ENCODE measurements at regions not wholly inside any gene's neighbourhood (a gene's known extent, or its start where the extent isn't known, plus 50 kb on each side); places are given as distances from the start of the nearest gene placed in this dataset.

- TF ChIP-seq, protein P1, sequence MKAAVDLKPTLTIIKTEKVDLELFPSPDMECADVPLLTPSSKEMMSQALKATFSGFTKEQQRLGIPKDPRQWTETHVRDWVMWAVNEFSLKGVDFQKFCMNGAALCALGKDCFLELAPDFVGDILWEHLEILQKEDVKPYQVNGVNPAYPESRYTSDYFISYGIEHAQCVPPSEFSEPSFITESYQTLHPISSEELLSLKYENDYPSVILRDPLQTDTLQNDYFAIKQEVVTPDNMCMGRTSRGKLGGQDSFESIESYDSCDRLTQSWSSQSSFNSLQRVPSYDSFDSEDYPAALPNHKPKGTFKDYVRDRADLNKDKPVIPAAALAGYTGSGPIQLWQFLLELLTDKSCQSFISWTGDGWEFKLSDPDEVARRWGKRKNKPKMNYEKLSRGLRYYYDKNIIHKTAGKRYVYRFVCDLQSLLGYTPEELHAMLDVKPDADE (CRISPR knock-in tag; IDR thresholded peaks at IDR 0.05): no peak
- TF ChIP-seq ZNF737 (CRISPR knock-in tag; IDR thresholded peaks at IDR 0.05; ENCODE audit: borderline replicate concordance) (no peak), HNF4A (CRISPR knock-in tag; IDR thresholded peaks at IDR 0.05) (peak; percentile 84), HOXD1 (CRISPR knock-in tag; IDR thresholded peaks at IDR 0.05) (peak; percentile 92; the same call in 1 of the 2 replicates), ZNF335 (CRISPR knock-in tag; IDR thresholded peaks at IDR 0.05) (0 out of 2 replicates have a peak, but pooled peaks have one; percentile 67), USF2 (IDR thresholded peaks at IDR 0.05; ENCODE audit: low read depth, low read length) (no peak), USF2 (CRISPR knock-in tag; IDR thresholded peaks at IDR 0.05; ENCODE audit: borderline replicate concordance) (0 out of 2 replicates have a peak, but pooled peaks have one; percentile 23), ETV5 (CRISPR knock-in tag; IDR thresholded peaks at IDR 0.05; ENCODE audit: borderline replicate concordance) (peak; percentile 99), KAT2B (IDR thresholded peaks at IDR 0.05; ENCODE audit: borderline replicate concordance, low read depth, low read length) (no peak), ZNF136 (CRISPR knock-in tag; IDR thresholded peaks at IDR 0.05; ENCODE audit: low read depth) (no peak), REXO4 (CRISPR knock-in tag; IDR thresholded peaks at IDR 0.05; ENCODE audit: borderline replicate concordance) (no peak), ZKSCAN5 (CRISPR knock-in tag; IDR thresholded peaks at IDR 0.05) (peak; percentile 79), RELA (CRISPR knock-in tag; IDR thresholded peaks at IDR 0.05) (no peak), KAT8 (CRISPR knock-in tag; IDR thresholded peaks at IDR 0.05) (peak; percentile 78), IKZF5 (CRISPR knock-in tag; IDR thresholded peaks at IDR 0.05) (peak; percentile 90)
- TF ChIP-seq, protein P2, sequence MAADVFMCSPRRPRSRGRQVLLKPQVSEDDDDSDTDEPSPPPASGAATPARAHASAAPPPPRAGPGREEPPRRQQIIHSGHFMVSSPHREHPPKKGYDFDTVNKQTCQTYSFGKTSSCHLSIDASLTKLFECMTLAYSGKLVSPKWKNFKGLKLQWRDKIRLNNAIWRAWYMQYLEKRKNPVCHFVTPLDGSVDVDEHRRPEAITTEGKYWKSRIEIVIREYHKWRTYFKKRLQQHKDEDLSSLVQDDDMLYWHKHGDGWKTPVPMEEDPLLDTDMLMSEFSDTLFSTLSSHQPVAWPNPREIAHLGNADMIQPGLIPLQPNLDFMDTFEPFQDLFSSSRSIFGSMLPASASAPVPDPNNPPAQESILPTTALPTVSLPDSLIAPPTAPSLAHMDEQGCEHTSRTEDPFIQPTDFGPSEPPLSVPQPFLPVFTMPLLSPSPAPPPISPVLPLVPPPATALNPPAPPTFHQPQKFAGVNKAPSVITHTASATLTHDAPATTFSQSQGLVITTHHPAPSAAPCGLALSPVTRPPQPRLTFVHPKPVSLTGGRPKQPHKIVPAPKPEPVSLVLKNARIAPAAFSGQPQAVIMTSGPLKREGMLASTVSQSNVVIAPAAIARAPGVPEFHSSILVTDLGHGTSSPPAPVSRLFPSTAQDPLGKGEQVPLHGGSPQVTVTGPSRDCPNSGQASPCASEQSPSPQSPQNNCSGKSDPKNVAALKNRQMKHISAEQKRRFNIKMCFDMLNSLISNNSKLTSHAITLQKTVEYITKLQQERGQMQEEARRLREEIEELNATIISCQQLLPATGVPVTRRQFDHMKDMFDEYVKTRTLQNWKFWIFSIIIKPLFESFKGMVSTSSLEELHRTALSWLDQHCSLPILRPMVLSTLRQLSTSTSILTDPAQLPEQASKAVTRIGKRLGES (CRISPR knock-in tag; IDR thresholded peaks at IDR 0.05; ENCODE audit: borderline replicate concordance): peak; percentile 28; the same call in 1 of the 2 replicates
- TF ChIP-seq, protein P3, sequence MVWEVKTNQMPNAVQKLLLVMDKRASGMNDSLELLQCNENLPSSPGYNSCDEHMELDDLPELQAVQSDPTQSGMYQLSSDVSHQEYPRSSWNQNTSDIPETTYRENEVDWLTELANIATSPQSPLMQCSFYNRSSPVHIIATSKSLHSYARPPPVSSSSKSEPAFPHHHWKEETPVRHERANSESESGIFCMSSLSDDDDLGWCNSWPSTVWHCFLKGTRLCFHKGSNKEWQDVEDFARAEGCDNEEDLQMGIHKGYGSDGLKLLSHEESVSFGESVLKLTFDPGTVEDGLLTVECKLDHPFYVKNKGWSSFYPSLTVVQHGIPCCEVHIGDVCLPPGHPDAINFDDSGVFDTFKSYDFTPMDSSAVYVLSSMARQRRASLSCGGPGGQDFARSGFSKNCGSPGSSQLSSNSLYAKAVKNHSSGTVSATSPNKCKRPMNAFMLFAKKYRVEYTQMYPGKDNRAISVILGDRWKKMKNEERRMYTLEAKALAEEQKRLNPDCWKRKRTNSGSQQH (CRISPR knock-in tag; IDR thresholded peaks at IDR 0.05; ENCODE audit: low read depth): peak; percentile 74; the same call in 1 of the 2 replicates
- TF ChIP-seq, protein P4, sequence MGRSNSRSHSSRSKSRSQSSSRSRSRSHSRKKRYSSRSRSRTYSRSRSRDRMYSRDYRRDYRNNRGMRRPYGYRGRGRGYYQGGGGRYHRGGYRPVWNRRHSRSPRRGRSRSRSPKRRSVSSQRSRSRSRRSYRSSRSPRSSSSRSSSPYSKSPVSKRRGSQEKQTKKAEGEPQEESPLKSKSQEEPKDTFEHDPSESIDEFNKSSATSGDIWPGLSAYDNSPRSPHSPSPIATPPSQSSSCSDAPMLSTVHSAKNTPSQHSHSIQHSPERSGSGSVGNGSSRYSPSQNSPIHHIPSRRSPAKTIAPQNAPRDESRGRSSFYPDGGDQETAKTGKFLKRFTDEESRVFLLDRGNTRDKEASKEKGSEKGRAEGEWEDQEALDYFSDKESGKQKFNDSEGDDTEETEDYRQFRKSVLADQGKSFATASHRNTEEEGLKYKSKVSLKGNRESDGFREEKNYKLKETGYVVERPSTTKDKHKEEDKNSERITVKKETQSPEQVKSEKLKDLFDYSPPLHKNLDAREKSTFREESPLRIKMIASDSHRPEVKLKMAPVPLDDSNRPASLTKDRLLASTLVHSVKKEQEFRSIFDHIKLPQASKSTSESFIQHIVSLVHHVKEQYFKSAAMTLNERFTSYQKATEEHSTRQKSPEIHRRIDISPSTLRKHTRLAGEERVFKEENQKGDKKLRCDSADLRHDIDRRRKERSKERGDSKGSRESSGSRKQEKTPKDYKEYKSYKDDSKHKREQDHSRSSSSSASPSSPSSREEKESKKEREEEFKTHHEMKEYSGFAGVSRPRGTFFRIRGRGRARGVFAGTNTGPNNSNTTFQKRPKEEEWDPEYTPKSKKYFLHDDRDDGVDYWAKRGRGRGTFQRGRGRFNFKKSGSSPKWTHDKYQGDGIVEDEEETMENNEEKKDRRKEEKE (IDR thresholded peaks at IDR 0.05): no peak
Measured at GRCh38 chr2:71882949-71883472, 264.7 kb downstream of the CYP26B1 start (continued).

All from HepG2 (cell line).